ENCODE measurements at regions not wholly inside any gene's neighbourhood (a gene's known extent, or its start where the extent isn't known, plus 50 kb on each side); places are given as distances from the start of the nearest gene placed in this dataset.

DNA sequence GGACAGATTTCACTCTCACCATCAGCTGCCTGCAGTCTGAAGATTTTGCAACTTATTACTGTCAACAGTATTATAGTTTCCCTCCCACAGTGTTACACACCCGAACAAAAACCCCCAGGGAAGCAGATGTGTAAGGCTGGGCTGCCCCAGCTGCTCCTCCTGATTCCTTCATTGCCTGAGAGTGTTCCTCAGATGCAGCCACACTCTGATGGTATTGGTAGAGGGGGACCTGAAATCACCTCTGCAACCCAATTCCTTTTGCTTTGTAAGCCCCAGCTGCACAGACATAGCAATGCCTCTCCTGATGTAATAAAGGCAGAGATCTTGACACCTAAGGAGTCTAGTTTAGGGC lies 1529.8 kb downstream of the RPIA start:
- no peak for TF ChIP-seq HDGF (IDR thresholded peaks at IDR 0.05)
- TF ChIP-seq, protein P1, sequence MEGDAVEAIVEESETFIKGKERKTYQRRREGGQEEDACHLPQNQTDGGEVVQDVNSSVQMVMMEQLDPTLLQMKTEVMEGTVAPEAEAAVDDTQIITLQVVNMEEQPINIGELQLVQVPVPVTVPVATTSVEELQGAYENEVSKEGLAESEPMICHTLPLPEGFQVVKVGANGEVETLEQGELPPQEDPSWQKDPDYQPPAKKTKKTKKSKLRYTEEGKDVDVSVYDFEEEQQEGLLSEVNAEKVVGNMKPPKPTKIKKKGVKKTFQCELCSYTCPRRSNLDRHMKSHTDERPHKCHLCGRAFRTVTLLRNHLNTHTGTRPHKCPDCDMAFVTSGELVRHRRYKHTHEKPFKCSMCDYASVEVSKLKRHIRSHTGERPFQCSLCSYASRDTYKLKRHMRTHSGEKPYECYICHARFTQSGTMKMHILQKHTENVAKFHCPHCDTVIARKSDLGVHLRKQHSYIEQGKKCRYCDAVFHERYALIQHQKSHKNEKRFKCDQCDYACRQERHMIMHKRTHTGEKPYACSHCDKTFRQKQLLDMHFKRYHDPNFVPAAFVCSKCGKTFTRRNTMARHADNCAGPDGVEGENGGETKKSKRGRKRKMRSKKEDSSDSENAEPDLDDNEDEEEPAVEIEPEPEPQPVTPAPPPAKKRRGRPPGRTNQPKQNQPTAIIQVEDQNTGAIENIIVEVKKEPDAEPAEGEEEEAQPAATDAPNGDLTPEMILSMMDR (IDR thresholded peaks at IDR 0.05 in 2 of 3, conservative IDR thresholded peaks at IDR 0.05 in 1 of 3; ENCODE audit: control insufficient read depth in 2 of 3, extremely low read depth in 1 of 3, insufficient read depth in 1 of 3, low read depth in 3 of 3, low read length in 3 of 3) = no peak
- TF ChIP-seq EZH2 (IDR thresholded peaks at IDR 0.05; ENCODE audit: borderline replicate concordance, control insufficient read depth, low read depth, low read length) = no peak
- TF ChIP-seq SPI1 (IDR thresholded peaks at IDR 0.05; ENCODE audit: borderline replicate concordance, insufficient read depth, low read depth, low read length) = no peak
- no peak for TF ChIP-seq HDAC6 (IDR thresholded peaks at IDR 0.05; ENCODE audit: unreplicated experiment)
- TF ChIP-seq POLR2A (IDR thresholded peaks at IDR 0.05; ENCODE audit: low read depth, low read length) = no peak
- TF ChIP-seq YY1 (IDR thresholded peaks at IDR 0.05; ENCODE audit: low read depth, low read length) = no peak
- TF ChIP-seq RBBP5 (conservative IDR thresholded peaks at IDR 0.05) = no peak

Data from GM12878 (cell line).